WI38 (cell line): ENCODE measurements at regions not wholly inside any gene's neighbourhood (a gene's known extent, or its start where the extent isn't known, plus 50 kb on each side); places are given as distances from the start of the nearest gene placed in this dataset.

Experiments
- H3K4me3 ChIP-seq: 2 replicates; pipeline ENCODE4 v1.5.1; 2011; ENCODE audit warnings: low read depth, mild to moderate bottlenecking, control low read depth, low read length
- TF ChIP-seq, protein P1 (sequence below): IDR thresholded peaks from 2 replicates; pipeline ENCODE4 v1.5.1; 2012; ENCODE audit warnings: low read depth, mild to moderate bottlenecking, control low read depth, low read length

- TF ChIP-seq, protein P1, sequence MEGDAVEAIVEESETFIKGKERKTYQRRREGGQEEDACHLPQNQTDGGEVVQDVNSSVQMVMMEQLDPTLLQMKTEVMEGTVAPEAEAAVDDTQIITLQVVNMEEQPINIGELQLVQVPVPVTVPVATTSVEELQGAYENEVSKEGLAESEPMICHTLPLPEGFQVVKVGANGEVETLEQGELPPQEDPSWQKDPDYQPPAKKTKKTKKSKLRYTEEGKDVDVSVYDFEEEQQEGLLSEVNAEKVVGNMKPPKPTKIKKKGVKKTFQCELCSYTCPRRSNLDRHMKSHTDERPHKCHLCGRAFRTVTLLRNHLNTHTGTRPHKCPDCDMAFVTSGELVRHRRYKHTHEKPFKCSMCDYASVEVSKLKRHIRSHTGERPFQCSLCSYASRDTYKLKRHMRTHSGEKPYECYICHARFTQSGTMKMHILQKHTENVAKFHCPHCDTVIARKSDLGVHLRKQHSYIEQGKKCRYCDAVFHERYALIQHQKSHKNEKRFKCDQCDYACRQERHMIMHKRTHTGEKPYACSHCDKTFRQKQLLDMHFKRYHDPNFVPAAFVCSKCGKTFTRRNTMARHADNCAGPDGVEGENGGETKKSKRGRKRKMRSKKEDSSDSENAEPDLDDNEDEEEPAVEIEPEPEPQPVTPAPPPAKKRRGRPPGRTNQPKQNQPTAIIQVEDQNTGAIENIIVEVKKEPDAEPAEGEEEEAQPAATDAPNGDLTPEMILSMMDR = no peak
Measured at GRCh38 chr15:100760357-100760903, 119.2 kb upstream of the ALDH1A3 start.

GRCh38 chr15:100761290-100761935 is 118.2 kb upstream of the ALDH1A3 start:
- no peak overlapping the region for H3K4me3 ChIP-seq
- TF ChIP-seq, protein P1 = no peak

More at GRCh38 chr15:100760357-100760903, 119.2 kb upstream of the ALDH1A3 start:
- H3K4me3 ChIP-seq = no peak overlapping the region

DNA sequence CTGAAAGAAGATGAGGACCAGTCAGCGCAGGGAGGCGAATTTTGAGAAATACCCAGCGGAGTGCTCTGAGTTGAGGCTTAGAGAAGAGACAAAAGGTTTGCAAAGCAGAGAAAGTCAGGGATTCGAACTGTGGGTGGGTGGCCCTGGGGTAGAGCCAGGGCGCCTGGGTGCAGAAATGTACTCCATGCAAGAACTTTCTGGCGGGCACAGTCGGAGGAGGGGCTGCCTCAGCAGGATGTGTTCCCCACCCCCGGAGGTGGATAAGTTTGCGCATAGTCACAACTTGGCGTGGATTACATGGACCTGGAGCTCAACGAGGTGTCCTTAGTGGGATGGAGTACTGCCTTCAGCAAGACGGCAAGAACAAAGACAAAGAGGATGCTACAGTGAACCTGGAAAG is 117.3 kb upstream of the ALDH1A3 start:
- no peak overlapping the region for H3K4me3 ChIP-seq
- TF ChIP-seq, protein P1 = no peak

- TF ChIP-seq, protein P1 = no peak
- H3K4me3 ChIP-seq = no peak overlapping the region
Measured at GRCh38 chr15:100762913-100763834, 116.5 kb upstream of the ALDH1A3 start.

GRCh38 chr15:100763835-100764750 is 115.5 kb upstream of the ALDH1A3 start:
- no peak overlapping the region for H3K4me3 ChIP-seq

DNA sequence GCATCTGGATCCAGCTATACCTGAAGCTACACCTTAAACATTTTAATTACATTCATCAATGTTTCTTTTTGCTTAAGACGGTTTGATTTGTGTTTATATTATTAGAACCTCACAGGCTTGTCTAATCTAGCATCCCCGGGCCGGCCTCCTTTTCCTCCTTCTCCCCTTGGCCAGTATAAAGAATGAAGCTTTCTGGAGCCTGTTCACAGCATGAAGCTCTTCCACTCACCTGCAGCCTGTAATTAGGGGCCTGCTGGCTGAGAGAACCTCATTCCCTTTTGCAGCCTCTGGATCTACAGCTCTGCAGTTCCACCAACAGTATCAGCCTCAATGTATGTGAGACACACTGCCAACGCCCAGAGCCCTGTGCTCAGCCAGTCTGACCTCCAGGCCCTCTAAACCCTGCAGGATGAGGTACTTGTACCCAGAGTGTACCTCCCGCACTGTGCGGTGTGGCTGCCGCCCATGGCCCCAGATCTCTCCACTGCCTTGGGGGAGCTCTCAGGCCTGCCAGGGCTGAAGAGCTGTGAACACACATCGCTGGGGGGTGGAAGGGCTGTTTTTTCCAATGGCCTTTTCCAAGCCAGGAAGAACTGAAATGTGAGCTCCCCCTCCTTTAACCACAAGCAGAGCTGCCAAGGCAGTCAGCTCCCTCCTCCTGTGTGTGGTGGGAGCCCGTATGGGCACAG is 114.7 kb upstream of the ALDH1A3 start:
- H3K4me3 ChIP-seq = no peak overlapping the region

More at GRCh38 chr15:100763835-100764750, 115.5 kb upstream of the ALDH1A3 start:
- TF ChIP-seq, protein P1 = no peak

More for the DNA sequence above, 114.7 kb upstream of the ALDH1A3 start:
- TF ChIP-seq, protein P1 = no peak
